Endothelial cell of umbilical vein (primary cell): ENCODE measurements at regions not wholly inside any gene's neighbourhood (a gene's known extent, or its start where the extent isn't known, plus 50 kb on each side); places are given as distances from the start of the nearest gene placed in this dataset.

Experiments used
- CTCF ChIP-seq, 2 donors: IDR thresholded peaks; 1 replicate in 1 of 2; 2 replicates in 1 of 2; pipeline ENCODE4 v1.5.1; 2011; ENCODE audit warnings: low read length in 2 of 2, mild to moderate bottlenecking in 2 of 2, moderate library complexity in 2 of 2, control low read depth in 1 of 2, inconsistent platforms in 1 of 2, low read depth in 1 of 2; ENCODE audit not compliant: insufficient read depth in 1 of 2; ENCODE audit errors: extremely low read depth in 1 of 2
- EZH2 ChIP-seq: IDR thresholded peaks from 2 replicates; pipeline ENCODE4 v1.6.1; 2012; ENCODE audit warnings: borderline replicate concordance, low read depth, mild to moderate bottlenecking, moderate library complexity, low read length, inconsistent platforms; ENCODE audit not compliant: severe bottlenecking
- GATA2 ChIP-seq: IDR thresholded peaks from 2 replicates; pipeline ENCODE4 v1.7.0; 2011; ENCODE audit warnings: low read depth, mild to moderate bottlenecking, moderate library complexity, mixed read lengths, low read length; ENCODE audit not compliant: insufficient read length, insufficient read depth
- POLR2A ChIP-seq: IDR thresholded peaks from 2 replicates; pipeline ENCODE4 v1.6.1; 2012; ENCODE audit warnings: low read depth, mild to moderate bottlenecking, control low read depth, low read length
- POLR2AphosphoS5 ChIP-seq: IDR thresholded peaks from 2 replicates; pipeline ENCODE4 v1.6.1; 2012; ENCODE audit warnings: low read depth, mild to moderate bottlenecking, control low read depth, low read length, moderate library complexity; ENCODE audit not compliant: insufficient read depth
- TF ChIP-seq, protein P1 (sequence below): IDR thresholded peaks from 2 replicates; pipeline ENCODE4 v1.6.1; 2011; ENCODE audit not compliant: insufficient read depth, insufficient read length

DNA sequence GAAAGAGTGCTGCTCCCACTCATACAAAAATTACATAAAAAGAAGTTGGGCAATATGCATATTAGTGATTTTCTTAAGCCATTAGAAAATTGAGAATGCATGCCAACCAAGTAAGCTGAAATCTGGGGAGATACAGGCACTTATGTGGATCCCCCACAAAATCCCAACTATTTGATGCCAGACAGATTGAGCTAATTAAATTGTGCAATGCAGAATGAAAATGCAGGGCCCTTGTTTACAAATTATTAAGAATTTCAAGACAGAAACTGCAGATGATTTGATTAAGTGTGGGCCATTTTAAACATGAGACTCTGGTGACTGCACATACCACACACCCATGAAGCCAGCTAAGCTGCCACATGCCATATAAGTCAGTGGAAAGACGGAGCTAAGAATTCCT, 554.5 kb downstream of the CBLN2 start:
- TF ChIP-seq CTCF (IDR thresholded peaks at IDR 0.05; ENCODE audit: extremely low read depth in 1 of 2, insufficient read depth in 1 of 2, low read depth in 1 of 2, low read length in 2 of 2) (no peak), GATA2 (no peak), POLR2A (no peak), EZH2 (no peak), POLR2AphosphoS5 (no peak)
- TF ChIP-seq, protein P1, sequence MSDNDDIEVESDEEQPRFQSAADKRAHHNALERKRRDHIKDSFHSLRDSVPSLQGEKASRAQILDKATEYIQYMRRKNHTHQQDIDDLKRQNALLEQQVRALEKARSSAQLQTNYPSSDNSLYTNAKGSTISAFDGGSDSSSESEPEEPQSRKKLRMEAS, result no peak
